ENCODE measurements at regions not wholly inside any gene's neighbourhood (a gene's known extent, or its start where the extent isn't known, plus 50 kb on each side); places are given as distances from the start of the nearest gene placed in this dataset.
"Not testable (repeated sequence)": the region's sequence is repeated elsewhere in the genome, so short reads cannot be mapped to it uniquely, and the experiment has no call there.

DNA sequence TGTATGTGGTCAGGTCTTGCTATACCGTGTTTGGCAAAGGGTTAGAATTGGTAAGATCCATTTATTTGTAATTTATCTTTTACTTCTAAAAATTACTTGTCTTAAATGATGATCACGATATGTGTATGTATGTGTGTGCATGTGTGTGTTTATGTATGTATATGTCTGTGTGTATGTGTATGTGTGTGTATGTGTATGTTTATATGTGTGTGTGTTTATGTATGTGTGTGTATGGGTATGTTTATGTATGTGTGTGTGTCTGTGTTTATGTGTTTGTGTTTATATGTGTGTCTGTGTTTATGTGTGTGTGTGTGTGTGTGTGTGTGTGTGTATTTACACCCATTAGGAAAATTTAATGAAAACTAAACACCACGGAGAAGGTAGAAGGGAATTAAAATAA, 176.9 kb upstream of the FZD8 start:
- DNase-seq, result no peak

DNA sequence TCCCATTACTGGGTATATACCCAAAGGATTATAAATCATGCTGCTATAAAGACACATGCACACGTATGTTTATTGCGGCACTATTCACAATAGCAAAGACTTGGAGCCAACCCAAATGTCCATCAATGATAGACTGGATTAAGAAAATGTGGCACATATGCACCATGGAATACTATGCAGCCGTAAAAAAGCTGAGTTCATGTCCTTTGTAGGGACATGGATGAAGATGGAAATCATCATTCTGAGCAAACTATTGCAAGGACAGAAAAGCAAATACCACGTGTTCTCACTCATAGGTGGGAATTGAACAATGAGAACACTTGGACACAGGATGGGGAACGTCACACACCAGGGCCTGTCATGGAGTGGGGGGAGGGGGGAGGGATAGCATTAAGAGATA, 175.0 kb upstream of the FZD8 start:
- not testable (repeated sequence) for DNase-seq

DNA sequence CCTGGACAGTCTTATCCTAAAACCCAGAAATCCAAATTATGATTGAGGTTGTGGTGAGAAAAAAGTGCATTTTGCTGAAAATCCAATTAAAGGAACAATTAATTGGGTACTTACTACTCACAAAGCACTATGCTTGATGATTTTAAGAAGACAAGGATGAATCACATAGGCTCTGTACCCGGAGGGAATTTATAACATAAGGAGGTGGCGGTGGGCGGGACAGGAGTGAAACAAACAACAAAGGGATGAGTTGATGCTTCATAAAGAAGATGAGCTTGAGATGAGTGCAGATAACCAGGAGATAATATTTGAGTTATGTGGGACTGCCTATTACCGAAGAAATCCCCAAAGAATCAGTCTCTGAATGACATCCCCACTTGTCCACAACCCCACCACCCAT, 171.1 kb upstream of the FZD8 start:
- no peak for DNase-seq

DNA sequence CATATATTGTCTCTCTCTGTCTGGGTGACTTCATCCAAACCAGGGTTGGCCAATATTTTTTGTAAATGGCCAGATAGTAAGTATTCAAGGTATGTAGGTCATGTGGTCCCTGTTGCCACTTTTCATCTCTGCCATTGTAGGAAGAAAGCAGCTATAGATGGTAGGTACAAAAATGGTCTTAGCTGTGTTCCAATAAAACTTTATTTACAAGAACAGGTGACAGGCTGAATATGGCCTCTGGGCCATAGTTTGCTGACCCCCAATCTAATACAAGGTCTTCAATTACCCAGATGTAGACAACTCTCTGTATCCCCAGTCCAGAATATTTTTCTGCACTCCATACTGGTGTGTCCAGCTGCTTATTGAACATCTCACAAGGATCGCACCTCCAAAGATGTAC, 166.2 kb upstream of the FZD8 start:
- no peak for DNase-seq

DNA sequence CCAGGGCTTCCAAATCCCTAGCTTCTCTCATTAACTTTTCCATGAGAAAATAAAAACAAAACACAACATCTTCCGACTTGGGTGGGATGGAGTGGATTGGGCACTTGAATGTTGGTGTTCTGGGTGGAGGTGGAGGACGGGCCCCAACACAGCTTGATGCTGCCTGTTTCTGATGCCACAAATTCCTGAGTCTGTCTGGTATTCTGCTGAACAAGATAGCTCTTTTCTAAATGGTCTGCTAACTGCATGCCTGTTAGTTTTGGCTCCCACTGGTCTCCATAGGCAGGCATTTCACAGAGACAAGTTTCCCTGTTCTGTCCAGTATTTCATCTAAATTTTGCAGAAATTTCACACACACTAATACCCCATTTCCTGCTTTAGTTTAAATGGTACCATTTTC, 160.9 kb upstream of the FZD8 start:
- DNase-seq, result no peak

DNA sequence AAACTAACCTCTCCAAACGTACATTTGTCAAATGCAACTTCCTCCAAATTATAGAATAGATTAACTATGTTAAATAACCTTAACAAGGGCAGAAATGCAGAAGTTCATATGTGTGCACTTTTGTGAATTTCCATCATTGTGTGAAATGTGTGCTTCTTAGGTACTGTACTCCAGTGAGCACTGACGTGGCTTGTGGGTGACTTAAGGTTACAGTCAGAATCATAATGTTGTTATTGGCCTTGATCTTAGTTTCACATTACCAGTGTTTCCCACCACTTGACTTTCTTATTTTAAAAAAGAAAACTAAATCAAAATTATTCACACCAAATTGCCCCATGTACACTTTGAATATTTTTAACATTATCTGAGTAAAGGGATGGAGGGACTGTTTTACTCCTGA, 155.1 kb upstream of the FZD8 start:
- no peak for DNase-seq

DNA sequence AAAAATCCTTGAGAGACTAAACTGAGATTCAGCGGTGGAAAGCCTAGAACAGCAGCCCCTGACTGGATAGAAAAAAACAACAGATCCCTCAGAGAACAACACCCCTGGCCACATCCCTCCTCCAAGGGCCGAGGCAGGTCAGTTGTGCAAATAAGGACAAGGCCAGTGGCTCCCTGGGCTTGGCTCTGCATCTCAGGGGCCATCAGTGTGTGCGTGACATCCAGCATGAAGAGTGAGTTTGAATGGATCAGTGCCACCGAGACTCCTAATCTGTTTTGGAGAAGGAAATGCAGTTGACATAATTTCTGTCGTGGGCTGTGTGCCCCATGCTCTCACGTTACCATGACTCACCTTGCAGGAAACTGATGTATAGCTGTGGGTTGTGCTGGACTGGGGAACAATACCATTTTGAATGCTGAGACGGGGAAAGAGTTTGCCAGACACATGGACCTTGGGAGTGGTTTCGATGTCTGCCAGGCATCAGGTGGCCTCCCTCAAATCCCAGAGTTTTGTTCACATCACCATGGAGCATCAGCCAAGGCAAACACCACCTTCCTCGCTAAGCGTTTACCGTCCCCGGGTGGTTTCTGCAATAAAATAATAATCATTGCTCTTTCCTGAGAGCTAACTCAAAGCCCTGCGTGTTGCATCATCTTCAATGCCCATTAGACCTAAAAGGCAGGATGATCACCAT, 153.2 kb upstream of the FZD8 start:
- peak; percentile 36 for DNase-seq

DNA sequence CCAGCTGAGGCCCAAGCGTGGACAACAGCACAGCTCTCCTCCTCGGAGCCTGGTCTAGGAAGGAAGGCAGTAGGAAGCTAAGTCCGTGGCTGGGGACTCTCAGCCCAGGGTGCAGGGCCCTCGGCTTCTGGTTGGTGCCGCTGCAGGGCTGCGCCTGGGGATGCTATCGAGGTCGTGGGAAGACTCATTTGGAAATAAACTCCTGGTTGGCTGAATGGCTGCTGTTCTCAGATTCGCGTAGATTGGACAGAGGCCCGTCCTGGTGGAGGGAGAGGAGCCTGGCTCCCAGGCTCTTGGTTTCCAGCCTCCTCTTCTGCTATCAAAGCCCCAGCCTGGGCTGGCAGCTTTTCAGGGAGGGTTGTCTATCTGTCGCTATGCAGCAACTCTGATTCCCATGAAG, 152.6 kb upstream of the FZD8 start:
- DNase-seq, result peak; percentile 43

DNA sequence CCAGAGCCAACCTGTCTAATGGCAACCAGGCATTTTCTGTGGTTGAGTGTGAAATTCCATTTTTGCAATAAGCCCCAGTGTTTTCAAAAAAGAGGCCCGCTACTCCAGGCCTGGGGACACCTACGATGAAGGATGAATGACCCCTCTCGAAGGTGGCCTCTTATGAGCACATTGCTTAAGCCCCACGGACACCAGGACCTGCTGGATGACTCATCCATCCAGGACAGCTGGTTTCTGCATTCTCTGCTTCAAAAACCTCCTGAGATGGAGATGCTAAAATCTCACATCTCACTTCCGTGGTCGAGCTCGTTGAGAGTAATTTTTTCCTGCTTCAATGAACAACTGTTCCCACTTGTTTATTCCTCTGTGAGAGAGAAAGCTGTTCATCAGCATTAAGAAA, 150.2 kb upstream of the FZD8 start:
- no peak for DNase-seq

DNA sequence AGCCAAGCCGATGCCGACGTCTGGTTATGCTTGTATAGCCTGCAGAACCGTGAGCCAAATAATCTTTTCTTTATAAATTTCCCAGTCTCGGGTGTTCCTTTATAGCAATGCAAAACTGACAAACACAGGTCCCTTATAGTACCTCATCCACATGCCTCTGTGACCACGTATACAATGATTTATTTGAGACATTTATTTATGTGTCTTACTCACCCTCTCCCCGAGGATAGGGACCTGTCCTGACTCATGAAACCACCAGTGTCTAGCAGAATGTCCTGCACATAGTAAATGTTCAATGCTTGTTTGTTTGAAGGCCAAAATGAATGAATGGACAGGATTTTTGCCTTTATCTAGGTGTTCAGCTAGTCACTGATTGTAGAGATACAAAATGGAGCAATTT, 147.9 kb upstream of the FZD8 start:
- no peak for DNase-seq

DNA sequence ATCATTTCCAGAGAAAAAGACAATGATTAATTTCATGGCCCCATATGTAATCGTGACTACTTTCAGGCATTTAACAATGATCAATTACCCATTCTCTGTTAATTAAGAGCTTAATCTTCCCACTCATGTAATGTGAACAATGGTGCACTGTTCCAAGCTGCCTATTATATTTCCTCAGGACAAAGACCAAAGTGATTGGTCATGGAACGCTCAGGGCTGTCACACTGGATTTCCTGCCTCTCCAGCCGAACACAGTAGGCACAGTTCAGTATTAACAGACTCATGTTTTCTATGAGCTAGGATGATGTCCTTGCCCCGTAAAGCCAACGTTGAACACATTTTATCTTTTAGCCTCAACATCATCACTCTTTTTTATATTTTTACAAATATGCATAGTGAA, 142.7 kb upstream of the FZD8 start:
- DNase-seq, result no peak

DNA sequence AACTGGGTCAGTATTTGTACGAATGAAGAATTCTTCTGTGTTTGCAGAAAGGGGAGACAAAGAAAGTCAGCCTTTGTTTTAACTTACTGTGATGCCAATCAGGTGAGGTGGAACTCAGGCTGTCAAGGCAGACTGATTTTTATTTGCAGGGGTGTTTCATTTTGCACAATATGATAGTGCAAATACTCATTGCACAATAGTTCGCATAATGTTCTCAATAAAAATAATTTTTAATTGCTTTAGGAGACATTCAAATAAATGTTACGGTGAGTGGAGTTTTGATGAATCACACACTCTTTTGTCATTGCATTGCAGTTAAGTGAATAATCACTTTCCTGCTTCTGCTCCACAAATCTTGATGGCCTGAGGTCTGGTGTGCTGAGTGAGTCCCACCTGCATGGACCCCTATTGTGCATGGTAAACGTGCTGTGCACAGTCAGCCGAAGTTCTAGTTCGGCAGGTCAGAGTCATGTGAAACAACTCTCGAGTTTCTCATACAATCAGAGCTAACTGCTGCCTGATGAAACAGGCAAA, 141.3 kb upstream of the FZD8 start:
- no peak for DNase-seq

DNA sequence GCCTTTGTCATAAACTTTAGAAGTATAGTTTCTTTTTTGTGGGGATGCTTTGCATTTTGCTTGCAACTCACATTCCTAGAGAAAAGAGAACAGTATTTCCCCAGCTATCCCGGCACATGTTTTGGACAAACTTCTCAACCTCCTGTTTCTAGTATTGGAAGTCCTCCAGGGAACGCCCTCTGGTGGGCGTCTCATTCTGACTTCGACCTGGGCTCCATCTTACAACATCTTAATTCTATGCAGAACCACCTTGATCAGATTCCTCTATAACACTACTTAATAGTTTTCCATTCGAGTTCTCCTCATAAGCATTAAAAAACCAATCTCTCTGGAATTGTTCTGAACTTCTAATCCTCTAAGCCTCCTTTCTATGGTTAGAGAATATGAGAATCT, 139.5 kb upstream of the FZD8 start:
- no peak for DNase-seq

DNA sequence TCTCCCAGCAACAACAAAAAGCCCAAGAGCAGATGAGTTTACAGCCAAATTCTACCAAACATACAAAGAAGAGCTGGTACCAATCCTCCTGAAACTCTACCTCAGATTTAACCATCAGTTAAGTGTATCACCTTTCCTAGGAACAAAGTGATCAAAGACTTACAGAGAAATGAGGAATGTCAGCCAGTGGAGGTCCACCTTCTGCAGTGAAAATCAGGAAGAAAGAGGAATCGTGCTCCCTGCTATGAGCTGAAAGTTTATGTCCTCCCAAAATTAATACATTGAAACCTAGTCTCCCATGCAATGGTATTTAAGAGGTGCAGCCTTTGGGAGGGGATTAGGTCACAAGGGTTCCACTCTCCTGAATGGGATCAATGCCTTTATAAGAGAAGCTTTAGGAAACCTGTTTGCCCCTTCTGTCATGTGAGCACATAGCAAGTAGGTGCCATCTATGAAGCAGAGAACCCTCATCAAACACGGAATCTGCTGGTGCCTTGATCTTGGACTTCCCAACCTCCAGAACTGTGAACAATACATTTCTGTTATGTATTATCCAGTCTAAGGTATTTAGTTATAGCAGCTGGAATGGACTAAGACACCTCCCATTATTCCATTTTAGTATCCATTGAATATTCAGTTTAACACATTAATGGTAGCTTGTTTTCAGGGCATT, 139.0 kb upstream of the FZD8 start:
- DNase-seq, result no peak

DNA sequence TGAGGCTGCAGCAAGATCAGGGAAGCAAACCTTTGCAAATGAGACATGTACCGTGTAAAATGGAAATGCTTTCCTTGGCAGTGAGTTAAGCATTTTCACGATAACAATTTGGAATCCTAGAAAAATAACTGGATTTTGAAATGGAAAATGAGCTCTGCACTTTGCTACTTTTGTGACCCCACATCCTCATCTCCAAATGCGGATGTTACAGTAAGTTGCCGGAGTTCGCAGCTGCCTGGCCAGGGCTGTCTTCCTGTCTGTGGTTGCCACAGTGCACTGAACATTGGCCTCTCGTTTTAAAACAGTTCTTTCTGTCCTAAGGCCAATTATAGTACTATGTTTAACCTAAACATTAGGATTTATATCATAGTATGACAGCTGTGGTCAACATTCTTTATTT, 136.2 kb upstream of the FZD8 start:
- peak; percentile 55 for DNase-seq

DNA sequence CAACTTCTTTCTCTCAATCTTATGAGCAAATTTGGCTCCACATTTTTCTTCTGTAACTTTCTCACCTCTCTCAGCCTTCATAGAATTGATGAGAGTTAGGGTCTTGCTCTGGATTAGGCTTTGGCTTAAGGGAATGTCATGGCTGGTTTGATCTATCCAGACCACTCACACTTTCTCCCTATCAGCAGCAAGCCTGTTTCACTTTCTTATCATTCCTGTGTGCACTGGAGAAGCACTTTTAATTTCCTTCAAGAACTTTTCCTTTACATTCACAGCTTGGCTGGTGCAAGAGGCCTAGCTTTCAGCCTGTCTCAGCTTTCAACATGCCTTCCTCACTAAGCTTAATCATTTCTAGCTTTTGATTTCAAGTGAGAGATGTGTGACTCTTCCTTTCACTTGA, 134.5 kb upstream of the FZD8 start:
- DNase-seq, result not testable (repeated sequence)

DNA sequence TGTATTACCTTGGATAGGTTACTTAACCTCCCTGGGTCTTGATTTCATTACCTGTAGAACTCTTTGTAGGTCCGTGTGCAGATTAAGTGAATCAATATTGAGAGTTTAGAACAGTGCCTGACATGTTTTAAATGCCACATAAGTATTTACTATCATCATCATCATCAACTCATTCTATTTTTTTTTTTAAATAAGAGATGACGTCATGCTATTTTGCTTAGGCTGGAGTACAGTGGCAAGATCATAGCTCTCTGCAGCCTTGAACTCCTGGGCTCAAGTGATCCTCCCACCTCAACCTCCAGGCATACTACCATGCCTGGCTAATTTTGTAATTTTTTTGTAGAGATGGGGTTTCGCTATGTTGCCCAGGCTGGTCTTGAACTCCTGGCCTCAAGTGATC, 132.0 kb upstream of the FZD8 start:
- DNase-seq, result no peak

DNA sequence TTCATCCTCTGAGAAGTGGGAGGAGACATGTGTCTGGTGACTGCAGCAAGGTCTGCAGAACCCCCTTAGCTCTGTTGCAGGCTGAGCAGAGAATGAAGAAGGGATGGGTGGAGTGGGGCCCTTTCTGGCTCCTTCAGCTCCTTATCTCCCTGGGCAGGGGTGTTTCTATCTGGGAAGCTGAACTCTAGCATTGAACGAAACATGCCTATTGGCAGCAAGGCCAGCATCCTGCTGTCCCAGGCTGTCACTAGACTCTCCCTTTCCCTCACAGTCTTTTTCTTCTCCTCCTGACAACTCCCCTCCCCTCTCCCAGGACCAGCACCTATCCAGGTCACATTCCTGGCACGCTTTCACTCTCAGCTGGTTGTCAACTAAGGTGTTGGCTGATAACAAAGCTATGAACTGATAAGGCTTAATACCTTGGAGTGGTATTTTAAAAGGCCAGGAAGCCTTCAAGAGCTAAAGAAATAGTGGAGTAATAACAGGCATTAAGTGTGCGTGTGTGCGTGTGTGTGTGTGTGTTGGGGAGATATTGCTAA, 128.8 kb upstream of the FZD8 start:
- no peak for DNase-seq

DNA sequence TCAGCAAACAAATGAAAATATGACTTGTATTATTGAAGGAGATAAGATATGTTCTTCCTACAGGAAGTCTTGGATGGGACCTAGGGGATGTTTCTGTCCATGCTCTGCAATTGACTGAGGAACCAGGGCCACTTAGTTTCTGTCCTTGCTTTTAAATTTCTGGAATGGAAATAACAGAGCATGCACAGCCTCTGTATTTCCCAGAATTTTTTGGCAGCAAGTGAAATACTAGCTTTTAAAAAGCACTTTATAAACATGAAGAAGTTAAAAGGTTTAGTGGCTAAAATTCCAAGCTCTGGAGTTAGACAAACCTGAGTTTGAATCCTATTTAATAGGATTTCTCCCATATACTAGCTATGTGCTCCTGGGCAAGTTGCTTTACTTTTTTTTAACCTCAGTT, 127.7 kb upstream of the FZD8 start:
- no peak for DNase-seq

DNA sequence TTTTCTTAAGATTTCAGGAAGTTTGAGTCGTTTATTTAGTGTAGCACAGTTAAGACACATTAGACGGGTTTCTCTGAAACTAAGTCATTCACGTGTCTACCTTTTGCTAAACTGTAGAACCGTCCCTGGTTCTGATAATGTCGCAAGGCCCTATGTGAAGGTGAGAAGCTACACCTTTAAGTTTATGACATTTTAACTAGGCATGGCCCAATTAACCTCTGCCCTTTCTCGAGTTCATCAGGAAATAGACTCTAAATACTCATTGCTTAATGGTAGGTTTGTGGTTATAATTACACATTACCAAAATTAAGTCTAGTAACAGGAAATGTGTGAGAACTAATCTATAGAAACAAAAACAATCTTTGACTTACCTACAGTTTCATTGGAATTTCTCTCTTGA, 126.6 kb upstream of the FZD8 start:
- no peak for DNase-seq

DNA sequence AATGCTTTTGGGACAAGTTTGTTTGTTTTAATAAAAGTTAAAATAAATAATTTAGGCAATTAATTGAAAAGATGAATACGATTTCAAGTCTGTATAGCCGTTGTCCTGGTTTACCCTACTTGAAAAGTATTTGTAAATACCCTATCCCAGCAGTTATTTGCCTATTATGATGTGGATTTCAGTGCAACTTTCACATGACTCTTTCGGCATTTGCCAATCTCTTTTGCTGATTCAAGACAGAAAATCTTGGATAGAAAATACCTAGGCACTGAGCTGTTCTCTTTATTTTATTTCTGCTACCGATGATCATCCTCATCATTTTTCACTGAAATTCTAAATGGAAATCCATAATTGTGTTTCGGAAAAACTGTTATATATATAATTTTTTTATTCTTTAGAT, 125.9 kb upstream of the FZD8 start:
- no peak for DNase-seq

DNA sequence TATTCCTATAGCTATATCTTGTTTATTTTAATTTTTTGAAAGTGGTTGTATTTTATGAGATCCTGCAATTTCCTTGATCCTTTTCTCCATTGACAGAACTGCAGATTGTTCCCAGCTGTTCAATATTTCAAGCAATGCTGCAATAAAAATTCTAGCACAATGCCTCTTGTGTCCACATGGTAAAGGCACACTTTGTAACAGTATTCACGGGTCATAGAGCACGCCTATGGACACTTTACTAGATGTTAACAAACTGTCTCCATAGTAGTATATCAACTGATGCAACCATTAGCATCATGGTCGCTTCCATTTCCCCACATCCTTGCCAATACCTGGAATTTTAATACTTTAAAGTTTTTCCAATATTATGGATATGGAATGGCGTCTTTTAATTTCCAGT, 123.9 kb upstream of the FZD8 start:
- no peak for DNase-seq

DNA sequence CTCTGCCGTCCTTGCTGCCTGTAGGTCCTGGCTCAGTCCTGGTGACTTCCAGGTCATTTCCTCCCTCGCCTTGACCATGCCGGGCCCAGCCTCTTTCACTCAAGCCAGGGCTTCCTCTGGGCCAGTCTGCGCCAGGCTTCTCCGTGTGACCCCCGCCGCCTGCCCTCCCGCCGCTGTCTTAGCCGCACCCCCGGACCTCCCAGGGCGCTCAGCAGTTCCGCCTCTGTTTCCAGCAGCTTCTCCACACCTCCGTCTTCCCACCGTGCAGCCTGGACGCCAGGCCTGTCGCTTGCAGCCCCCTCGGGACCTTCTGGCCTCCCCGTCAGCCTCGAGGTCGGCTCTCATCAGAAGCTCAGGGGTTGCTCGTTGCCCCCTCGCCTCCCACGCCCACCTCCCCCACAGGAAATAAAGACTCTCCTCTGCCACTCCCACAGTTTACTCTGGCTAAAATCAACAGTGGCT, 123.0 kb upstream of the FZD8 start:
- DNase-seq, result peak; percentile 43

DNA sequence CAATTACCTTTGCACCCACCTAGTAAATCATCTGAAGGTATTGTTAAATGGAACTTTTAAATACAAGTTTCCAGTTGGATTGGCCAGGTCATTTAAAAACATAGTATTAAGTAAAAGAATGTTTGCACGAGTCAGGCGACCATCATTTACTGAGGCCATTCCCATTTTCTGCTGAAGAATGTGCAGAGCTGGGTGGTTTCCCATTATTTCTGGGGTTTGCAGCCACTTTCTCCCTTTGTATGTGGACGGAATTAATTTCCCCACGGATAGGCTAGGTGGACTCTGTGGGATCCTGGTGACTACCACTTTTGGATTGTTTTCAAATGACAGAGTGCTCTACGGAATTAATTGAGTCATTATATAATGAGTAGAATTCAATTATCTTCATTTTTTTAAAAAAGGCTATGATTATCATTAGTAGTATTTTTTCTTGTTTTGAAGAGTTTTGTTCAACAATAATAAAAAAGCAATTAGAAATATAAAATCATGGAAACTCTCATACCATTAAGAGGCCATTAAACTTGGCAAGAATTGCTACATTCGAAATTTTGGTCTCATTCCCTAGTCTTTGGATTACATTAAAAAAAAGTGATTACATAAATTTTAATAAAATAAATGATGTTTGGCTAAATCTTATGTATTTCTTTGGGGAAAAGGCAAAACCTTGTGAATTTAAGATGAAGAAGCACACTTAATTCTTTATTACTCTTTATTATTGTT, 120.4 kb upstream of the FZD8 start:
- peak; percentile 41 for DNase-seq
